Activated T-helper 17 cell treated with anti-CD3 and anti-CD28 coated beads, Interleukin-2, amount 50 U/mL, for 72 hours (primary cell): ENCODE measurements at regions not wholly inside any gene's neighbourhood (a gene's known extent, or its start where the extent isn't known, plus 50 kb on each side); places are given as distances from the start of the nearest gene placed in this dataset.

Experiments
- ATAC-seq: fragments of 150-1000 bp; cut with Tn5 transposase; replicated peaks from 2 replicates; pipeline ENCODE4 v1.10.0; 2021; ENCODE audit warnings: mild to moderate bottlenecking, moderate library complexity
- H3K27ac Mint-ChIP-seq: one replicate; pipeline ENCODE4 v1.8.0; 2022; ENCODE audit warnings: mixed read lengths
- H3K27me3 Mint-ChIP-seq: one replicate; pipeline ENCODE4 v1.8.0; 2022; ENCODE audit warnings: mixed read lengths
- H3K36me3 Mint-ChIP-seq: one replicate; pipeline ENCODE4 v1.8.0; 2022; ENCODE audit warnings: low read depth, mild to moderate bottlenecking, mixed read lengths
- H3K4me1 Mint-ChIP-seq: one replicate; pipeline ENCODE4 v1.8.0; 2022; ENCODE audit warnings: mixed read lengths
- H3K4me3 Mint-ChIP-seq: one replicate; pipeline ENCODE4 v1.8.0; 2022; ENCODE audit warnings: mild to moderate bottlenecking, mixed read lengths
- H3K9me3 Mint-ChIP-seq: one replicate; pipeline ENCODE4 v1.8.0; 2022; ENCODE audit warnings: mixed read lengths

- Mint-ChIP-seq H3K4me3 (no peak overlapping the region), H3K27ac (no peak overlapping the region), H3K4me1 (no peaks in the 10 kb centered on the region), H3K36me3 (no peaks in the 10 kb centered on the region), H3K9me3 (peaks cover 17% of the 10 kb centered on the region), H3K27me3 (no peaks in the 10 kb centered on the region)
- ATAC-seq = no peak
Observed at GRCh38 chr14:27072589-27072988, 474.8 kb upstream of the NOVA1 start.

DNA sequence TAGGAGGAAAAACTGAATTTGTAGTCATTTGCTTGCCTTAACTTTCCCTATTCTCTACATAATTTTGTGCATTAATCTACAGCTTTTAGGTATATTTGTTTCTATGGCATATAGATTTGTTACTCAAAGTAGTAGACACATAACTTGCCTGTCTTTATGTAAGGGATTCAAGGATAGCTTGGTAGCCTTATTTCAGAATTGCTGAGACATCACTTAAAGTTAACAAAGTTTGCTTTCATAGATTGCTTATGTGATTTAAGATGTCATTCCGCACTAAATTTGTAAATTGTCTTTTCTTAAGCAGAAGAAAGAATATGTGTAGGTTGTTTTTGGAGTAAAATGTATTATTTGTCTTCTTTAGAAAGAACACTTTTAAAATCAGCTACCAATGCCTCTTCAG lies 477.7 kb upstream of the NOVA1 start:
- no peak for ATAC-seq
- H3K4me3 Mint-ChIP-seq = no peak overlapping the region
- no peaks in the 10 kb centered on the region for H3K36me3 Mint-ChIP-seq
- H3K27me3 Mint-ChIP-seq = no peaks in the 10 kb centered on the region
- H3K4me1 Mint-ChIP-seq = no peaks in the 10 kb centered on the region
- no peak overlapping the region for H3K27ac Mint-ChIP-seq
- H3K9me3 Mint-ChIP-seq = peaks cover 23% of the 10 kb centered on the region

DNA sequence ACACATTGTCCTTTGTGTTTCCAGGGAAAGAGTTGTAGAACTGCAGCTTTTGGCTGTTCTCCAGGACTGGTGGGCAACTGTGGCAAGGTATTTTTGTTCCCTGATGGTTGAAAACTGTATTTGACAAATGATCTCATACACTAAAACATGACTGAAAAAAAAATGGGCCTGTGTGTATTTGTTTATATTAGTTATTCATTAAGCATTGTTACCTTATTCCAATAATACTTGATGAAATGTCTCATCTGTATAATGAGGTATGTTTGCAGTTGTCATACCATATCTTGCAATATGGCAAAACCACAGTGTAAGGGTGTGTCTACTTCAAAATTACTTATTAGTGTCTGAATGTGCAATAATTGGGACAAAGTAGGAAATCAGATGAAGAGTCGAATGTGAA lies 479.4 kb upstream of the NOVA1 start:
- Mint-ChIP-seq H3K27ac (no peak overlapping the region), H3K36me3 (no peaks in the 10 kb centered on the region), H3K4me3 (no peak overlapping the region), H3K9me3 (peaks cover 23% of the 10 kb centered on the region), H3K4me1 (no peaks in the 10 kb centered on the region), H3K27me3 (no peaks in the 10 kb centered on the region)
- ATAC-seq = no peak

GRCh38 chr14:27077710-27078109 lies 479.9 kb upstream of the NOVA1 start:
- no peaks in the 10 kb centered on the region for H3K27me3 Mint-ChIP-seq
- no peak overlapping the region for H3K27ac Mint-ChIP-seq
- ATAC-seq = no peak
- no peaks in the 10 kb centered on the region for H3K36me3 Mint-ChIP-seq
- no peaks in the 10 kb centered on the region for H3K4me1 Mint-ChIP-seq
- no peak overlapping the region for H3K4me3 Mint-ChIP-seq
- peaks cover 23% of the 10 kb centered on the region for H3K9me3 Mint-ChIP-seq

GRCh38 chr14:27078191-27078590 lies 480.4 kb upstream of the NOVA1 start:
- H3K27me3 Mint-ChIP-seq = no peaks in the 10 kb centered on the region
- no peak overlapping the region for H3K27ac Mint-ChIP-seq
- peaks cover 23% of the 10 kb centered on the region for H3K9me3 Mint-ChIP-seq
- H3K4me3 Mint-ChIP-seq = no peak overlapping the region
- no peaks in the 10 kb centered on the region for H3K36me3 Mint-ChIP-seq
- H3K4me1 Mint-ChIP-seq = no peaks in the 10 kb centered on the region
- no peak for ATAC-seq

- Mint-ChIP-seq H3K27me3 (no peaks in the 10 kb centered on the region), H3K27ac (no peak overlapping the region), H3K4me1 (no peaks in the 10 kb centered on the region), H3K9me3 (peaks cover 21% of the 10 kb centered on the region), H3K36me3 (no peaks in the 10 kb centered on the region), H3K4me3 (no peak overlapping the region)
- ATAC-seq = no peak
Observed at GRCh38 chr14:27079716-27080115, 481.9 kb upstream of the NOVA1 start.

GRCh38 chr14:27085500-27085899 lies 487.7 kb upstream of the NOVA1 start:
- no peaks in the 10 kb centered on the region for H3K4me1 Mint-ChIP-seq
- H3K9me3 Mint-ChIP-seq = peaks cover 8% of the 10 kb centered on the region
- no peak overlapping the region for H3K27ac Mint-ChIP-seq
- no peaks in the 10 kb centered on the region for H3K36me3 Mint-ChIP-seq
- H3K27me3 Mint-ChIP-seq = no peaks in the 10 kb centered on the region
- H3K4me3 Mint-ChIP-seq = no peak overlapping the region
- no peak for ATAC-seq

DNA sequence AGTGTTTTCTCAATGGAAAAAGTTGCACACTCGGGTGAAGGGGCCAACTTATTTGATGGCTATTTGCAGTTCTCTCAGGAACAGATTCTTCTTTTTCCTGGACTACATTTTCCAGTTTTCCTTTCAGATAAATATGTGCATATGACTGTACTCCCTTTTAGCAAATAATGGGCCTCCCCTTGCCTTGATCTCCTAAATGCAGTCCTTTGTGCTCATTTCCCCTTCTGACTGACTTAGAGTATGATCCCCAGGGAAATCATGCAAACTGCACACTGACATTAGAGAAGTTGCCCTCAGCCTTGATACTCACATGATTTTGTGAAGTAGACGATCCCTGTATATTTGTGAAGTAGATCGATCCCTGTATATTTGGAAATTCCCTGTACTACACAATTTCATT lies 492.9 kb upstream of the NOVA1 start:
- Mint-ChIP-seq H3K9me3 (peaks cover 8% of the 10 kb centered on the region), H3K27me3 (no peaks in the 10 kb centered on the region), H3K36me3 (no peaks in the 10 kb centered on the region), H3K4me1 (no peaks in the 10 kb centered on the region), H3K4me3 (no peak overlapping the region), H3K27ac (no peak overlapping the region)
- no peak for ATAC-seq

GRCh38 chr14:27091973-27092372 lies 494.1 kb upstream of the NOVA1 start:
- no peak overlapping the region for H3K4me3 Mint-ChIP-seq
- H3K27me3 Mint-ChIP-seq = no peaks in the 10 kb centered on the region
- H3K36me3 Mint-ChIP-seq = no peaks in the 10 kb centered on the region
- no peaks in the 10 kb centered on the region for H3K4me1 Mint-ChIP-seq
- no peak for ATAC-seq
- peaks cover 8% of the 10 kb centered on the region for H3K9me3 Mint-ChIP-seq
- no peak overlapping the region for H3K27ac Mint-ChIP-seq

DNA sequence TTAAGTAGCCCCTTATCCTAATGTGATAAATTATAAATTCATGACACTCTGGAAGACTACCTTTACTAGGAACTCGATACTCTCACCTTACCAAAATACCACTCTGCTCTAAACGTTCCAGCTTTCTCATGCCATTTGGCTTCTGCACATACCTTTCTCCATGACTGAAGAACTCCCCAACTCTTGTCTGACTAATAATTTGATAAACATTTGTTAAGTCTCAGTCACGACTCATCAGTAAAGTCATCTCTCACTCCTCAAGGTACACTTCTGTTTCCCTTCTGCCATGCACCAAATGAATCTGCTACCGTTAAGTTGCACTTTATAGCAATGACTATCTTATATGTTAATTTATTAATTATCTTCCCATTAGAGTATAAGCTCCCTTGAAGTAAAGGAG lies 498.3 kb upstream of the NOVA1 start:
- H3K27ac Mint-ChIP-seq = no peak overlapping the region
- peaks cover 18% of the 10 kb centered on the region for H3K9me3 Mint-ChIP-seq
- no peaks in the 10 kb centered on the region for H3K4me1 Mint-ChIP-seq
- no peak overlapping the region for H3K4me3 Mint-ChIP-seq
- ATAC-seq = no peak
- H3K36me3 Mint-ChIP-seq = no peaks in the 10 kb centered on the region
- no peaks in the 10 kb centered on the region for H3K27me3 Mint-ChIP-seq

- Mint-ChIP-seq H3K27me3 (no peaks in the 10 kb centered on the region), H3K4me3 (no peak overlapping the region), H3K4me1 (no peaks in the 10 kb centered on the region), H3K36me3 (no peaks in the 10 kb centered on the region), H3K27ac (no peak overlapping the region), H3K9me3 (peaks cover 18% of the 10 kb centered on the region)
- ATAC-seq = no peak
Observed at GRCh38 chr14:27098451-27098850, 500.6 kb upstream of the NOVA1 start.

DNA sequence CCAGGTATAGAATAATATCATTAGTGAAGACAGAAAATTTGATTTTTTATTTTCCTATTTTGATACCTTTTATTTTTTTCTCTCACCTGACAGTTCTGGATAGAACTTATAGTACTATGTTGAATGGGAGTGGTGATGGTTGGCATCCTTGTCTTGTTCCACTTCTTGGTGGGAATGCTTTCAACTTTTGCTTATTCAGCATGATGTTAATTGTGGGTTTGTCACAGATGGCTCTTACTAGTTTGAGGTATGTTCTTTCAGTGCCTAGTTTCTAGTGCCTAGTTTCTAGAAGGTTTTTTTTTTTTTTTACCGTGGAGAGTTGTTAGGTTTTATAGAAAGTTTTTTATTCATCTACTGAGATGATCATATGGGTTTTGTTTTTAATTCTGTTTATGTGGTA lies 516.3 kb upstream of the NOVA1 start:
- ATAC-seq = no peak
- Mint-ChIP-seq H3K9me3 (peaks cover 12% of the 10 kb centered on the region), H3K27me3 (no peaks in the 10 kb centered on the region), H3K27ac (no peak overlapping the region), H3K4me1 (no peaks in the 10 kb centered on the region), H3K36me3 (no peaks in the 10 kb centered on the region), H3K4me3 (no peak overlapping the region)

DNA sequence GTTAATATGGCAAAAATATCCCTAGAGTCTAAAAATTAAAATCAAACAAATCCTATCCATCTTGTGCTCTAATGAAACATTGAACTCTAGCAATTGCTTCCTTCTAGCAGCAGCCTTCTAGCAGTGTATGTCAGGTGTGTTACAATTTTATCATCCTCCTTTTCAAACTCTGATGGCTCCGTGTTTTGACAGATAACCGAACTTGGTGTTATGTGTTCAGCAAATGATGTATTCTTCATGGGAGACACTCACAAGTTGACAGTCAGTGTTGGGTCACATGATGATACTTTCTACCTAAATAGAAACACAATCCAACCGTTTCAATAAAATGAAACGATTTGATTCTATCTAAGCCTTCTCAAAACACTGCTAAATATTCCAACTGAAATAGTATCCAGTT lies 525.3 kb upstream of the NOVA1 start:
- Mint-ChIP-seq H3K9me3 (peaks cover 27% of the 10 kb centered on the region), H3K27ac (no peak overlapping the region), H3K4me3 (no peak overlapping the region), H3K4me1 (no peaks in the 10 kb centered on the region), H3K36me3 (no peaks in the 10 kb centered on the region), H3K27me3 (no peaks in the 10 kb centered on the region)
- ATAC-seq = no peak

DNA sequence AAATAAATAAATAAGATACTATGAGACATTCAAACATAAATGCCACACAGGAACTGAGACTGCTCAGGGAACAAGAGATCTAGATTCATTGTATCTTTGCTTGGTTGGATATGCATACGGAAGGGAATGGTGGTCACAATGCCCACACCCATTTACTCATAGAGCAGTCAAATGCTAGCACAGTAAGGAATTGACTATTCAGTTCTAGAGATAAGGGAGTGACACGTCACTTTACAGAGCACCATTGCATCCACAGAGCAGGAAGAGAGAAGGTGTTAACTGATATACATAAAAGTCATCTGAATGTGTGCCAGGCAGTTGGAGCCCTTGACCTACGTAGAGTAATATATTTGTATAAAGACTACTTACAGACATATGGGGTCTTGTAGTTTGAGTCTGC lies 530.0 kb upstream of the NOVA1 start:
- H3K4me1 Mint-ChIP-seq = no peaks in the 10 kb centered on the region
- H3K9me3 Mint-ChIP-seq = peaks cover 22% of the 10 kb centered on the region
- no peak overlapping the region for H3K27ac Mint-ChIP-seq
- H3K4me3 Mint-ChIP-seq = no peak overlapping the region
- no peaks in the 10 kb centered on the region for H3K36me3 Mint-ChIP-seq
- H3K27me3 Mint-ChIP-seq = no peaks in the 10 kb centered on the region
- no peak for ATAC-seq

- Mint-ChIP-seq H3K36me3 (no peaks in the 10 kb centered on the region), H3K4me3 (no peak overlapping the region), H3K27me3 (no peaks in the 10 kb centered on the region), H3K4me1 (no peaks in the 10 kb centered on the region), H3K9me3 (peaks cover 12% of the 10 kb centered on the region), H3K27ac (no peak overlapping the region)
- ATAC-seq = no peak
Observed at GRCh38 chr14:27134200-27134599, 536.4 kb upstream of the NOVA1 start.

- Mint-ChIP-seq H3K4me1 (no peaks in the 10 kb centered on the region), H3K27ac (no peak overlapping the region), H3K9me3 (peaks cover 23% of the 10 kb centered on the region), H3K27me3 (no peaks in the 10 kb centered on the region), H3K36me3 (no peaks in the 10 kb centered on the region), H3K4me3 (no peak overlapping the region)
- no peak for ATAC-seq
Observed at GRCh38 chr14:27145170-27145569, 547.3 kb upstream of the NOVA1 start.
